Endothelial cell of umbilical vein (primary cell): ENCODE measurements at regions not wholly inside any gene's neighbourhood (a gene's known extent, or its start where the extent isn't known, plus 50 kb on each side); places are given as distances from the start of the nearest gene placed in this dataset.

Experiments used
- BruUV-seq: library from RNA; stranded (reverse); fragments of 400-500 nt; replicated peaks from 2 replicates; lab custom pipeline; 2021; lab: Mats Ljungman, UMichigan
- CTCF ChIA-PET: fragments of 300-600, 350-600 bp; sonication (Branson Sonifier 250); formaldehyde crosslinking; loops from one replicate; lab custom pipeline; 2021; ENCODE audit warnings: antibody characterized with exemption, inconsistent platforms; lab: Charles Lee
- POLR2A ChIA-PET: fragments of 300-600, 350-600 bp; sonication (Branson Sonifier 250); formaldehyde crosslinking; loops from one replicate; lab custom pipeline; 2021; ENCODE audit warnings: antibody characterized with exemption, inconsistent platforms; lab: Charles Lee
- DNase-seq: peaks from one replicate; pipeline ENCODE4 v3.0.0-alpha.2; 2011; ENCODE audit warnings: low read depth, low spot score
- FAIRE-seq: peaks from 2 replicates; lab custom pipeline; 2011; peaks lifted over from hg19 to GRCh38; lab: Jason Lieb, UNC
- H2AFZ ChIP-seq: 2 replicates; pipeline ENCODE4 v1.6.0; 2012; ENCODE audit warnings: low read depth, low read length, control low read depth, inconsistent platforms
- H3K27ac ChIP-seq: 2 replicates; pipeline ENCODE4 v1.5.1; 2011; ENCODE audit warnings: low read depth, mild to moderate bottlenecking, control low read depth, low read length, moderate library complexity; ENCODE audit not compliant: insufficient read depth
- H3K27me3 ChIP-seq, 2 experiments: 2 replicates each; pipeline versions ENCODE4 v1.6.0 to v1.6.1; 2011; ENCODE audit warnings: low read length in 2 of 2, mixed read lengths in 1 of 2; ENCODE audit not compliant: control insufficient read depth in 2 of 2, insufficient read depth in 2 of 2
- H3K36me3 ChIP-seq, 2 experiments: 2 replicates in 1 of 2; 3 replicates in 1 of 2; pipeline ENCODE4 v1.5.1; 2011; ENCODE audit warnings: low read length in 2 of 2, mild to moderate bottlenecking in 1 of 2, moderate library complexity in 1 of 2; ENCODE audit not compliant: control insufficient read depth in 2 of 2, insufficient read depth in 2 of 2; ENCODE audit errors: extremely low read depth in 1 of 2
- H3K4me1 ChIP-seq: 3 replicates; pipeline ENCODE4 v1.5.1; 2011; ENCODE audit warnings: mild to moderate bottlenecking, low read length; ENCODE audit not compliant: control insufficient read depth, insufficient read depth; ENCODE audit errors: extremely low read depth
- H3K4me2 ChIP-seq: 2 replicates; pipeline ENCODE4 v1.6.1; 2011; ENCODE audit warnings: low read length, control low read depth, mixed read lengths; ENCODE audit not compliant: insufficient read depth
- H3K4me3 ChIP-seq, 3 experiments: fragments of 200-600 bp in 1 of 3; sonication (generic), shearing (Covaris generic) in 1 of 3; replicated peaks in 1 of 3; 2 replicates each; pipeline ENCODE4 v1.5.1; 2011 to 2016; ENCODE audit warnings: control low read depth in 3 of 3, low read length in 3 of 3, mild to moderate bottlenecking in 2 of 3, inconsistent platforms in 1 of 3, low read depth in 1 of 3, moderate library complexity in 1 of 3; ENCODE audit not compliant: insufficient read depth in 1 of 3
- H3K79me2 ChIP-seq: 2 replicates; pipeline ENCODE4 v1.6.0; 2012; ENCODE audit warnings: low read length, inconsistent platforms; ENCODE audit not compliant: control insufficient read depth, insufficient read depth
- H3K9ac ChIP-seq: replicated peaks from 2 replicates; pipeline ENCODE3; 2011; ENCODE audit warnings: low read length, control low read depth; ENCODE audit not compliant: insufficient read depth; ENCODE audit errors: extremely low read depth
- H3K9me1 ChIP-seq: replicated peaks from 3 replicates; pipeline ENCODE4 v1.6.0; 2011; ENCODE audit warnings: mild to moderate bottlenecking, low read length; ENCODE audit not compliant: control insufficient read depth, insufficient read depth; ENCODE audit errors: extremely low read depth
- H3K9me3 ChIP-seq: replicated peaks from 2 replicates; pipeline ENCODE4 v1.5.1; 2012; ENCODE audit warnings: low read length, inconsistent platforms; ENCODE audit not compliant: control insufficient read depth, insufficient read depth
- H4K20me1 ChIP-seq: replicated peaks from 2 replicates; pipeline ENCODE3; 2011; ENCODE audit warnings: mild to moderate bottlenecking, low read length; ENCODE audit not compliant: control insufficient read depth, insufficient read depth; ENCODE audit errors: extremely low read depth
- CTCF ChIP-seq, 2 donors: IDR thresholded peaks; 1 replicate in 1 of 2; 2 replicates in 1 of 2; pipeline ENCODE4 v1.5.1; 2011; ENCODE audit warnings: low read length in 2 of 2, mild to moderate bottlenecking in 2 of 2, moderate library complexity in 2 of 2, control low read depth in 1 of 2, inconsistent platforms in 1 of 2, low read depth in 1 of 2; ENCODE audit not compliant: insufficient read depth in 1 of 2; ENCODE audit errors: extremely low read depth in 1 of 2
- EZH2 ChIP-seq: IDR thresholded peaks from 2 replicates; pipeline ENCODE4 v1.6.1; 2012; ENCODE audit warnings: borderline replicate concordance, low read depth, mild to moderate bottlenecking, moderate library complexity, low read length, inconsistent platforms; ENCODE audit not compliant: severe bottlenecking
- FOS ChIP-seq: IDR thresholded peaks from 2 replicates; pipeline ENCODE4 v1.6.1; 2011; ENCODE audit warnings: mild to moderate bottlenecking, low read length, moderate library complexity, borderline replicate concordance; ENCODE audit not compliant: insufficient read depth
- GATA2 ChIP-seq: IDR thresholded peaks from 2 replicates; pipeline ENCODE4 v1.7.0; 2011; ENCODE audit warnings: low read depth, mild to moderate bottlenecking, moderate library complexity, mixed read lengths, low read length; ENCODE audit not compliant: insufficient read length, insufficient read depth
- JUN ChIP-seq: IDR thresholded peaks from 2 replicates; pipeline ENCODE4 v1.6.1; 2011; ENCODE audit warnings: borderline replicate concordance, low read depth; ENCODE audit not compliant: insufficient read length, insufficient read depth
- MAX ChIP-seq: IDR thresholded peaks from 2 replicates; pipeline ENCODE4 v1.6.1; 2011; ENCODE audit not compliant: insufficient read depth, insufficient read length
- MYC ChIP-seq: IDR thresholded peaks from one replicate; pipeline ENCODE4 v1.6.1; 2011; ENCODE audit warnings: mild to moderate bottlenecking, low read depth, low read length
- POLR2A ChIP-seq: IDR thresholded peaks from 2 replicates; pipeline ENCODE4 v1.6.1; 2012; ENCODE audit warnings: low read depth, mild to moderate bottlenecking, control low read depth, low read length
- POLR2AphosphoS5 ChIP-seq: IDR thresholded peaks from 2 replicates; pipeline ENCODE4 v1.6.1; 2012; ENCODE audit warnings: low read depth, mild to moderate bottlenecking, control low read depth, low read length, moderate library complexity; ENCODE audit not compliant: insufficient read depth
- dilution Hi-C: fragments of 300-500 bp; cut with MboI; formaldehyde crosslinking; loops from one replicate; pipeline ENCODE4 v1.15.0; 2019; ENCODE audit warnings: low sequenced_read_pairs; ENCODE audit not compliant: extremely low pct_ligation_motif_present
- intact Hi-C: fragments of 100-400 bp; cut with micrococcal nuclease; formaldehyde crosslinking; loops from one replicate; pipeline ENCODE4 v1.10.0; 2022

- Histone ChIP-seq H3K9me3 (no peaks in the 10 kb centered on the region), H3K27ac (no peak overlapping the region), H3K4me1 (no peaks in the 10 kb centered on the region), H3K36me3 (no peaks in the 10 kb centered on the region), H3K4me2 (no peak overlapping the region), H3K4me3 (no peak overlapping the region), H3K9me1 (no peaks in the 10 kb centered on the region), H3K79me2 (no peaks in the 10 kb centered on the region), H4K20me1 (no peaks in the 10 kb centered on the region), H3K27me3 (peaks cover 0 to 3% of the 10 kb centered on the region in 2 experiments), H2AFZ (no peak overlapping the region), H3K9ac (no peak overlapping the region)
- no peak for FAIRE-seq
- no TSS peak for BruUV-seq
- dilution Hi-C loops (no loop called here), intact Hi-C loops (no loop called here)
- ChIA-PET POLR2A (no interaction called here), CTCF (no interaction called here)
- no peak for TF ChIP-seq CTCF (IDR thresholded peaks at IDR 0.05; ENCODE audit: extremely low read depth in 1 of 2, insufficient read depth in 1 of 2, low read depth in 1 of 2, low read length in 2 of 2)
- no peak for TF ChIP-seq POLR2AphosphoS5
- no peak for TF ChIP-seq MYC
- no peak for TF ChIP-seq MAX
- no peak for TF ChIP-seq GATA2
- no peak for TF ChIP-seq FOS
- no peak for TF ChIP-seq POLR2A
- TF ChIP-seq JUN = no peak
- no peak for TF ChIP-seq EZH2
- DNase-seq = no peak
Measured at GRCh38 chrX:39650768-39651347, 446.9 kb downstream of the BCOR start.
